AG09319 (cell line): ENCODE measurements at regions not wholly inside any gene's neighbourhood (a gene's known extent, or its start where the extent isn't known, plus 50 kb on each side); places are given as distances from the start of the nearest gene placed in this dataset.

Source experiments
- DNase-seq: peaks from one replicate; pipeline ENCODE4 v3.0.0-alpha.2; 2010; ENCODE audit warnings: low read depth; ENCODE audit errors: extremely low read depth
- TF ChIP-seq, protein P1 (sequence below): IDR thresholded peaks from 2 replicates; pipeline ENCODE4 v1.5.1; 2011; ENCODE audit warnings: low read depth, mild to moderate bottlenecking, inconsistent platforms, low read length, moderate library complexity

DNA sequence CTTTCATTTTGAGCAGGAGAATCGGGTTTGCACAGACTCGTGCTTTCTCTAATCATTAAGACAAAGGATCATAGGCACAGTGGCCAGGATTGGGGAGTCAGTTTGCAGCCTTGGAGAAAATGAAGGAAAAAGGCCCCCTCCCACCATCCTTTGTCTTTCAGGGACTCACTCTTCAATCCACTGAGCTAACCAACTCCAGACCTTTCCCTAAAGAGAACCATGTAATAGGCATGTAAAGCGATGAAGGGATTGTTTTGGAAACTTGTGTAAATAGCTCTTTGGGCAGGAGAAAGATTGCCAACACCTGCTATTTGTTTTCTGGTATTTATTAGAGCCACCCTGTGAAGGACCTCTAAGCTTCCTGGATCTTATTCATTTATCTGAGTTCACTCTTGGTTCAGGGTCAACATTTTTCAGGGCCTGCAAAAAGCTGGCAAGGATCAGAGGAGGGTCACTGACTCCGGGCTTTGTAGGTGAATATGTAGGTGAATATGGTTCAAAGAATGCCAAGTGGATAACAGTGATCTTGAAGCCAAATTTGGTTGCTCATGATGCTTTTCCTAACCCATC is 192.6 kb upstream of the FGGY start:
- no peak for DNase-seq
- TF ChIP-seq, protein P1, sequence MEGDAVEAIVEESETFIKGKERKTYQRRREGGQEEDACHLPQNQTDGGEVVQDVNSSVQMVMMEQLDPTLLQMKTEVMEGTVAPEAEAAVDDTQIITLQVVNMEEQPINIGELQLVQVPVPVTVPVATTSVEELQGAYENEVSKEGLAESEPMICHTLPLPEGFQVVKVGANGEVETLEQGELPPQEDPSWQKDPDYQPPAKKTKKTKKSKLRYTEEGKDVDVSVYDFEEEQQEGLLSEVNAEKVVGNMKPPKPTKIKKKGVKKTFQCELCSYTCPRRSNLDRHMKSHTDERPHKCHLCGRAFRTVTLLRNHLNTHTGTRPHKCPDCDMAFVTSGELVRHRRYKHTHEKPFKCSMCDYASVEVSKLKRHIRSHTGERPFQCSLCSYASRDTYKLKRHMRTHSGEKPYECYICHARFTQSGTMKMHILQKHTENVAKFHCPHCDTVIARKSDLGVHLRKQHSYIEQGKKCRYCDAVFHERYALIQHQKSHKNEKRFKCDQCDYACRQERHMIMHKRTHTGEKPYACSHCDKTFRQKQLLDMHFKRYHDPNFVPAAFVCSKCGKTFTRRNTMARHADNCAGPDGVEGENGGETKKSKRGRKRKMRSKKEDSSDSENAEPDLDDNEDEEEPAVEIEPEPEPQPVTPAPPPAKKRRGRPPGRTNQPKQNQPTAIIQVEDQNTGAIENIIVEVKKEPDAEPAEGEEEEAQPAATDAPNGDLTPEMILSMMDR = no peak

- TF ChIP-seq, protein P1 = no peak
- no peak for DNase-seq
Measured at GRCh38 chr1:59105548-59106507, 191.1 kb upstream of the FGGY start.

- TF ChIP-seq, protein P1 = no peak
- no peak for DNase-seq
Measured at GRCh38 chr1:59107516-59107915, 189.4 kb upstream of the FGGY start.

DNA sequence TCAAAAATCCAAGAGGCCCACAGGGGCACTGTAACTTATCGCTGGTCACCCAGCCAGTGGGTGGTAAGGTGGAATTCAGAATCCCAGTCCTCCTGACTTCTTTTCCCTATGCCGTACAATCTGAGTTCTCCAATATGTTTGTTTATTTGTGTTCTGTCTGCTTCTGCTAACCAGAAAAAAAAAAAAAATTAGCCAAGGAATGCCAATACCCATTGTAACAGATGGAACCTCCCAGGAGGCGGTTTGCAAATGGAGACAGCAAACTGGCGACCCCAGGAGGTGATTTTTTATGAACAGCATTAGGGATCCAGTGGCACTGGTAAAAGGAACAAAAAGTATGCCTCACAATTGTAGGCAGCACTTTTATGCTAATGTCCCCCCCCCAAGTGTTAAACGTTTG is 189.0 kb upstream of the FGGY start:
- no peak for DNase-seq

DNA sequence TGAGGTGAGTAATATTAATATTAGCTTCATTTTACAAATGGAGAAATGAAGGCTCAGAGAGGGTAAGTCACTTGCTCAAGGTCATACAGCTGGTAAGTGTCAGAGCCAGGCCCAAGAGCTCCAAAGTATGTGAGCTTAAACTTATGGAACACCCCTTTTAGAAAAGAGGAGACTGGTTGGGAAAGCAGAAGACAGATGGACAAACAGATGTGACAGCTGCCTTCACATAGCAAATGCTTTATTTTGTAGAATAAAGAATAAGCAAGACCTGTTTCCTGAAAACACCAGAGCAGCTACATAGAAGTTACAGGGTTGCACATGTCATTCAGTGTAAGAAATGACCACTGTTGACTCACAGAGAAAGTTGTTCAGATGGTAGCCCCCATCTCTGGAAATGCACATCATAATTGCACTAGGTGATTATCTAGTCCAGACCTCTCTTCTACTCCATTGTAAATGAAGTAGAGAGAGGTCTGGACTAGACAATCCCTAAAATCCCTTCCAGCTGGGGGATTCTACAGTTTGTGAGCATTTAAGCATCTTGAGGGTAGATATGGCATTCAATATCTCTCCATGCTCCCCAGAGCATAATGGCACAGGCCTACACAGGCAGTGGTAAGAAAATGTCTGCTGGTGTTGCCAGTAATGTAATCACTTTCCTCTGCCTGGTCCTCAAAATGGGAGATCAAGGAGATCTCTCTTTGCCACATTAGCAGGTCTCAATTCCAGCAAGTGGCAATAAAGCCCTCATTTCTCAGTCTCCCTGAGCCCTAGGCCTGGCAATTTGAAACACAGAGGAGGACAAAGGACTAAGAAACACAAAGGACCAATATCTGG is 188.2 kb upstream of the FGGY start:
- TF ChIP-seq, protein P1 = no peak
- DNase-seq = no peak

More for the DNA sequence above, 189.0 kb upstream of the FGGY start:
- TF ChIP-seq, protein P1 = no peak

DNA sequence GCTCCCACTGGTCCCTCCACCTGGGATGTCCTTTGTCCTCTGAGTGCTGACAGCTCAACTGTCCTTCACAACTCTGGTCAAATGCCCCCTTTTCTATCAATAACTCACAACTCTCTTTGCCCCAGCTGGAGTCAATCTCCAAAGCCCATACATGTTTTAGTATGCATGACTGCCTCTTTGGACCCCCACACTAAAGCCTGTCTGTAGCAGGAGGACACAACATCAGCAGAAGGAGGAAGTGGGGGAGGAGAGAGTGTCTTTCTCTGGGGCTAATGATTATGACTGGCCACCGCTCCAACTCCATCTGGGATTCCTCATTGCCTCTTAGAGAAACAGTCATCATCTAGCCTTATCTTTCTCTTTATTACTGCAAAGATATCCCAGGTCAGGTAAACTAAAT is 186.6 kb upstream of the FGGY start:
- TF ChIP-seq, protein P1 = no peak
- no peak for DNase-seq
